Type B pancreatic cell (in vitro differentiated cells): ENCODE measurements at regions not wholly inside any gene's neighbourhood (a gene's known extent, or its start where the extent isn't known, plus 50 kb on each side); places are given as distances from the start of the nearest gene placed in this dataset.

Experiments used
- DNase-seq: peaks from one replicate; pipeline ENCODE4 v3.0.0; 2021; ENCODE audit warnings: mixed read lengths; ENCODE audit not compliant: unreplicated experiment; ENCODE audit errors: extremely low spot score
- H3K27ac Mint-ChIP-seq: 2 replicates; pipeline ENCODE4 v1.8.0; 2021; ENCODE audit warnings: mild to moderate bottlenecking, mixed read lengths
- H3K27me3 Mint-ChIP-seq: 2 replicates; pipeline ENCODE4 v1.8.0; 2021; ENCODE audit warnings: mixed read lengths
- H3K36me3 Mint-ChIP-seq: 2 replicates; pipeline ENCODE4 v1.8.0; 2021; ENCODE audit warnings: mixed read lengths
- H3K4me1 Mint-ChIP-seq: one replicate; pipeline ENCODE4 v1.8.0; 2021; ENCODE audit warnings: mixed read lengths; ENCODE audit not compliant: unreplicated experiment
- H3K4me3 Mint-ChIP-seq: 2 replicates; pipeline ENCODE4 v1.8.0; 2021; ENCODE audit warnings: mild to moderate bottlenecking, mixed read lengths
- H3K9me3 Mint-ChIP-seq: 2 replicates; pipeline ENCODE4 v1.8.0; 2021; ENCODE audit warnings: mixed read lengths
- CTCF ChIP-seq: fragments of 200-600 bp; sonication (generic); conservative IDR thresholded peaks from 2 replicates; pipeline ENCODE4 v1.5.0; 2021; ENCODE audit warnings: antibody characterized with exemption, mild to moderate bottlenecking

- TF ChIP-seq CTCF = no peak
- no peaks in the 10 kb centered on the region for H3K9me3 Mint-ChIP-seq
- H3K4me1 Mint-ChIP-seq = peaks cover 55% of the 10 kb centered on the region
- peaks cover 3% of the 10 kb centered on the region for H3K36me3 Mint-ChIP-seq
- no peak for DNase-seq
- H3K27ac Mint-ChIP-seq = peak overlapping the region; percentile 14
- no peaks in the 10 kb centered on the region for H3K27me3 Mint-ChIP-seq
- H3K4me3 Mint-ChIP-seq = peak overlapping the region; percentile 9
Measured at GRCh38 chr3:72386327-72387000, 461.8 kb downstream of the SHQ1 start.

GRCh38 chr3:72385167-72385566, 463.1 kb downstream of the SHQ1 start:
- no peaks in the 10 kb centered on the region for H3K9me3 Mint-ChIP-seq
- no peaks in the 10 kb centered on the region for H3K27me3 Mint-ChIP-seq
- H3K27ac Mint-ChIP-seq = no peak overlapping the region
- peaks cover 63% of the 10 kb centered on the region for H3K4me1 Mint-ChIP-seq
- no peak overlapping the region for H3K4me3 Mint-ChIP-seq
- H3K36me3 Mint-ChIP-seq = peaks cover 3% of the 10 kb centered on the region
- DNase-seq = no peak
- TF ChIP-seq CTCF = no peak

GRCh38 chr3:72384602-72385001, 463.6 kb downstream of the SHQ1 start:
- no peak for TF ChIP-seq CTCF
- Mint-ChIP-seq H3K9me3 (no peaks in the 10 kb centered on the region), H3K4me1 (peaks cover 64% of the 10 kb centered on the region), H3K27me3 (no peaks in the 10 kb centered on the region), H3K36me3 (peaks cover 3% of the 10 kb centered on the region), H3K27ac (no peak overlapping the region), H3K4me3 (no peak overlapping the region)
- no peak for DNase-seq

GRCh38 chr3:72383883-72384282, 464.4 kb downstream of the SHQ1 start:
- TF ChIP-seq CTCF = no peak
- no peaks in the 10 kb centered on the region for H3K9me3 Mint-ChIP-seq
- H3K36me3 Mint-ChIP-seq = peaks cover 5% of the 10 kb centered on the region
- H3K4me1 Mint-ChIP-seq = peaks cover 71% of the 10 kb centered on the region
- H3K4me3 Mint-ChIP-seq = no peak overlapping the region
- H3K27ac Mint-ChIP-seq = no peak overlapping the region
- H3K27me3 Mint-ChIP-seq = no peaks in the 10 kb centered on the region
- no peak for DNase-seq

- DNase-seq = no peak
- Mint-ChIP-seq H3K4me1 (peaks cover 75% of the 10 kb centered on the region), H3K27me3 (no peaks in the 10 kb centered on the region), H3K36me3 (peaks cover 11% of the 10 kb centered on the region), H3K27ac (no peak overlapping the region), H3K9me3 (no peaks in the 10 kb centered on the region), H3K4me3 (no peak overlapping the region)
- TF ChIP-seq CTCF = no peak
Measured at GRCh38 chr3:72383230-72383629, 465.0 kb downstream of the SHQ1 start.
